Caco-2 (cell line): ENCODE measurements at regions not wholly inside any gene's neighbourhood (a gene's known extent, or its start where the extent isn't known, plus 50 kb on each side); places are given as distances from the start of the nearest gene placed in this dataset.

Experiments
- BruUV-seq: library from RNA; stranded (reverse); fragments of 400-500 nt; replicated peaks from 2 replicates; lab custom pipeline; 2021; lab: Mats Ljungman, UMichigan
- CTCF ChIA-PET: fragments of 300-600 bp; sonication (Branson Sonifier 250); formaldehyde crosslinking; loops from one replicate; lab custom pipeline; 2022; ENCODE audit warnings: antibody characterized with exemption; lab: Charles Lee
- POLR2A ChIA-PET: fragments of 300-600 bp; sonication (Branson Sonifier 250); formaldehyde crosslinking; loops from one replicate; lab custom pipeline; 2022; ENCODE audit warnings: antibody characterized with exemption; lab: Charles Lee
- DNase-seq, 2 experiments: peaks; one replicate each; pipeline versions ENCODE4 v3.0.0 to v3.0.0-alpha.2; 2020 to 2022
- H3K27me3 ChIP-seq: replicated peaks from 2 replicates; pipeline ENCODE4 v1.6.0; 2011; ENCODE audit warnings: low read length; ENCODE audit not compliant: control insufficient read depth, insufficient read depth
- H3K36me3 ChIP-seq: 2 replicates; pipeline ENCODE4 v1.5.1; 2011; ENCODE audit warnings: low read length; ENCODE audit not compliant: control insufficient read depth, insufficient read depth
- H3K4me1 ChIP-seq: fragments of 250-450 bp; sonication (Bioruptor Pico); 2 replicates; pipeline ENCODE4 v1.5.1; 2020; ENCODE audit warnings: mild to moderate bottlenecking
- H3K4me3 ChIP-seq: 2 replicates; pipeline ENCODE4 v1.5.1; 2011; ENCODE audit warnings: low read depth, mild to moderate bottlenecking, control low read depth, low read length
- H3K9me3 ChIP-seq: fragments of 250-450 bp; sonication (Bioruptor Pico); 2 replicates; pipeline ENCODE4 v1.5.1; 2020; ENCODE audit warnings: mild to moderate bottlenecking, moderate library complexity
- H3K27ac Mint-ChIP-seq: one replicate; pipeline ENCODE4 v1.8.0; 2022; ENCODE audit warnings: mixed read lengths; ENCODE audit not compliant: unreplicated experiment
- H3K27me3 Mint-ChIP-seq: one replicate; pipeline ENCODE4 v1.8.0; 2022; ENCODE audit warnings: mixed read lengths; ENCODE audit not compliant: insufficient read depth, unreplicated experiment
- H3K36me3 Mint-ChIP-seq: one replicate; pipeline ENCODE4 v1.8.0; 2022; ENCODE audit warnings: mild to moderate bottlenecking, mixed read lengths; ENCODE audit not compliant: insufficient read depth, unreplicated experiment
- H3K4me1 Mint-ChIP-seq: one replicate; pipeline ENCODE4 v1.8.0; 2022; ENCODE audit warnings: low read depth, mixed read lengths; ENCODE audit not compliant: unreplicated experiment
- H3K4me3 Mint-ChIP-seq: one replicate; pipeline ENCODE4 v1.8.0; 2022; ENCODE audit warnings: mild to moderate bottlenecking, moderate library complexity, mixed read lengths; ENCODE audit not compliant: unreplicated experiment
- H3K9me3 Mint-ChIP-seq: one replicate; pipeline ENCODE4 v1.8.0; 2022; ENCODE audit warnings: mixed read lengths; ENCODE audit not compliant: unreplicated experiment
- CTCF ChIP-seq, 2 experiments: fragments of 200-600 bp in 1 of 2; IDR thresholded peaks; 1 replicate in 1 of 2; 2 replicates in 1 of 2; pipeline versions ENCODE4 v1.5.1 to v1.8.0; 2011 to 2022; ENCODE audit warnings: antibody characterized with exemption in 1 of 2, control low read depth in 1 of 2, inconsistent platforms in 1 of 2, low read depth in 1 of 2, low read length in 1 of 2, mild to moderate bottlenecking in 1 of 2, moderate library complexity in 1 of 2; ENCODE audit not compliant: insufficient read depth in 1 of 2, severe bottlenecking in 1 of 2, unreplicated experiment in 1 of 2
- intact Hi-C: fragments of 100-400 bp; cut with micrococcal nuclease; formaldehyde crosslinking; loops from one replicate; pipeline ENCODE4 v1.10.0; 2022; ENCODE audit not compliant: unreplicated experiment

- intact Hi-C loops, result no loop called here
- Histone ChIP-seq H3K4me3 (no peak overlapping the region), H3K36me3 (no peaks in the 10 kb centered on the region), H3K4me1 (peaks cover 10% of the 10 kb centered on the region), H3K27me3 (no peaks in the 10 kb centered on the region), H3K9me3 (no peaks in the 10 kb centered on the region)
- no peak overlapping the region for H3K27ac Mint-ChIP-seq
- BruUV-seq, result no TSS peak
- H3K9me3 Mint-ChIP-seq, result no peaks in the 10 kb centered on the region
- H3K36me3 Mint-ChIP-seq, result peaks cover 2% of the 10 kb centered on the region
- POLR2A ChIA-PET, result no interaction called here
- H3K4me3 Mint-ChIP-seq, result no peak overlapping the region
- CTCF ChIA-PET, result interaction anchor here (0.6 to 1.8 kb wide), 3 partner anchors 15 to 1002 kb away, joined by 4 to 7 read pairs (median 4); no protein-coding TSS in a partner anchor
- no peak for TF ChIP-seq CTCF (IDR thresholded peaks at IDR 0.05; ENCODE audit: insufficient read depth in 1 of 2, low read depth in 1 of 2, low read length in 1 of 2, severe bottlenecking in 1 of 2, unreplicated experiment in 1 of 2)
- DNase-seq, result peak in 1 of 2 experiments; percentile 28
- H3K27me3 Mint-ChIP-seq, result no peaks in the 10 kb centered on the region
- peaks cover 11% of the 10 kb centered on the region for H3K4me1 Mint-ChIP-seq
These were observed 173.6 kb downstream of the ARHGAP12 start for GRCh38 chr10:31754803-31755624.

- no peaks in the 10 kb centered on the region for H3K9me3 Mint-ChIP-seq
- DNase-seq, result no peak
- POLR2A ChIA-PET, result no interaction called here
- H3K27ac Mint-ChIP-seq, result no peak overlapping the region
- peaks cover 11% of the 10 kb centered on the region for H3K4me1 Mint-ChIP-seq
- no peak overlapping the region for H3K4me3 Mint-ChIP-seq
- no peaks in the 10 kb centered on the region for H3K9me3 ChIP-seq
- no peaks in the 10 kb centered on the region for H3K27me3 ChIP-seq
- H3K36me3 ChIP-seq, result no peaks in the 10 kb centered on the region
- no peak for TF ChIP-seq CTCF (IDR thresholded peaks at IDR 0.05; ENCODE audit: insufficient read depth in 1 of 2, low read depth in 1 of 2, low read length in 1 of 2, severe bottlenecking in 1 of 2, unreplicated experiment in 1 of 2)
- BruUV-seq, result no TSS peak
- no peaks in the 10 kb centered on the region for H3K27me3 Mint-ChIP-seq
- CTCF ChIA-PET, result interaction anchor here (1.8 kb wide), 1 partner anchor 16 kb away, joined by 7 read pairs; no protein-coding TSS in a partner anchor
- H3K4me3 ChIP-seq, result no peak overlapping the region
- no peaks in the 10 kb centered on the region for H3K36me3 Mint-ChIP-seq
- intact Hi-C loops, result no loop called here
- H3K4me1 ChIP-seq, result peaks cover 10% of the 10 kb centered on the region
These were observed 174.9 kb downstream of the ARHGAP12 start for GRCh38 chr10:31753681-31754080.

GRCh38 chr10:31752170-31752569, 176.5 kb downstream of the ARHGAP12 start:
- Mint-ChIP-seq H3K4me1 (peaks cover 11% of the 10 kb centered on the region), H3K9me3 (no peaks in the 10 kb centered on the region), H3K27me3 (no peaks in the 10 kb centered on the region), H3K4me3 (no peak overlapping the region), H3K36me3 (no peaks in the 10 kb centered on the region), H3K27ac (no peak overlapping the region)
- no peak overlapping the region for H3K4me3 ChIP-seq
- no TSS peak for BruUV-seq
- no peaks in the 10 kb centered on the region for H3K36me3 ChIP-seq
- peaks cover 10% of the 10 kb centered on the region for H3K4me1 ChIP-seq
- intact Hi-C loops, result no loop called here
- CTCF ChIA-PET, result no interaction called here
- TF ChIP-seq CTCF (IDR thresholded peaks at IDR 0.05; ENCODE audit: insufficient read depth in 1 of 2, low read depth in 1 of 2, low read length in 1 of 2, severe bottlenecking in 1 of 2, unreplicated experiment in 1 of 2), result no peak
- no peaks in the 10 kb centered on the region for H3K9me3 ChIP-seq
- POLR2A ChIA-PET, result no interaction called here
- DNase-seq, result no peak
- no peaks in the 10 kb centered on the region for H3K27me3 ChIP-seq
